CD4-positive, alpha-beta T cell treated with Interleukin-21 for 1 hour (primary cell): ENCODE measurements at regions not wholly inside any gene's neighbourhood (a gene's known extent, or its start where the extent isn't known, plus 50 kb on each side); places are given as distances from the start of the nearest gene placed in this dataset.
"Not testable (repeated sequence)": the region's sequence is repeated elsewhere in the genome, so short reads cannot be mapped to it uniquely, and the experiment has no call there.

Experiments used
- DNase-seq: peaks from one replicate; pipeline ENCODE4 v3.0.0-alpha.2; 2020

GRCh38 chr11:15670520-15671070 lies 555.9 kb downstream of the INSC start:
- DNase-seq: no peak

- no peak for DNase-seq
Observed at GRCh38 chr11:15671216-15671615, 556.5 kb downstream of the INSC start.

GRCh38 chr11:15672825-15673224 lies 558.1 kb downstream of the INSC start:
- DNase-seq: no peak

- DNase-seq: no peak
Observed at GRCh38 chr11:15673408-15673831, 558.7 kb downstream of the INSC start.

- DNase-seq: no peak
Observed at GRCh38 chr11:15674756-15675155, 560.0 kb downstream of the INSC start.

GRCh38 chr11:15675683-15676082 lies 561.0 kb downstream of the INSC start:
- DNase-seq: no peak

- no peak for DNase-seq
Observed at GRCh38 chr11:15677181-15677580, 562.5 kb downstream of the INSC start.

GRCh38 chr11:15683528-15683927 lies 568.8 kb downstream of the INSC start:
- no peak for DNase-seq

- DNase-seq: no peak
Observed at GRCh38 chr11:15685306-15685705, 570.6 kb downstream of the INSC start.

- DNase-seq: not testable (repeated sequence)
Observed at GRCh38 chr11:15686259-15686658, 571.5 kb downstream of the INSC start.

- no peak for DNase-seq
Observed at GRCh38 chr11:15687342-15687741, 572.6 kb downstream of the INSC start.

- DNase-seq: no peak
Observed at GRCh38 chr11:15688351-15688792, 573.6 kb downstream of the INSC start.

- DNase-seq: no peak
Observed at GRCh38 chr11:15690320-15690719, 575.6 kb downstream of the INSC start.

- no peak for DNase-seq
Observed at GRCh38 chr11:15692739-15693138, 578.0 kb downstream of the INSC start.

GRCh38 chr11:15695096-15695721 lies 580.5 kb downstream of the INSC start:
- no peak for DNase-seq

- no peak for DNase-seq
Observed at GRCh38 chr11:15696069-15696468, 581.3 kb downstream of the INSC start.

- no peak for DNase-seq
Observed at GRCh38 chr11:15697437-15698236, 582.9 kb downstream of the INSC start.

GRCh38 chr11:15698855-15699254 lies 584.1 kb downstream of the INSC start:
- no peak for DNase-seq

GRCh38 chr11:15699978-15700377 lies 585.3 kb downstream of the INSC start:
- DNase-seq: no peak

- no peak for DNase-seq
Observed at GRCh38 chr11:15700456-15700855, 585.7 kb downstream of the INSC start.

GRCh38 chr11:15704064-15704463 lies 589.3 kb downstream of the INSC start:
- no peak for DNase-seq

- DNase-seq: no peak
Observed at GRCh38 chr11:15704556-15704955, 589.8 kb downstream of the INSC start.

GRCh38 chr11:15705891-15706290 lies 591.2 kb downstream of the INSC start:
- no peak for DNase-seq

- no peak for DNase-seq
Observed at GRCh38 chr11:15707194-15707593, 592.5 kb downstream of the INSC start.
